HCT116 (cell line): ENCODE measurements at regions not wholly inside any gene's neighbourhood (a gene's known extent, or its start where the extent isn't known, plus 50 kb on each side); places are given as distances from the start of the nearest gene placed in this dataset.

Experiments used
- CEBPB ChIP-seq: IDR thresholded peaks from 2 replicates; pipeline ENCODE4 v1.6.1; 2012; ENCODE audit warnings: low read depth
- ELF1 ChIP-seq: IDR thresholded peaks from 2 replicates; pipeline ENCODE4 v1.6.1; 2012; ENCODE audit warnings: low read depth, borderline replicate concordance
- EZH2 ChIP-seq: fragments of 200-600 bp; sonication (generic); IDR thresholded peaks from 2 replicates; pipeline ENCODE4 v1.6.1; 2017; ENCODE audit warnings: antibody characterized with exemption, mixed run types
- EZH2phosphoT487 ChIP-seq: fragments of 200-600 bp; IDR thresholded peaks from 2 replicates; pipeline ENCODE4 v1.6.1; 2018; ENCODE audit warnings: antibody characterized with exemption, borderline replicate concordance
- RAD21 ChIP-seq: IDR thresholded peaks from 2 replicates; pipeline ENCODE4 v1.6.1; 2012; ENCODE audit warnings: low read depth, mild to moderate bottlenecking
- SIN3A ChIP-seq: IDR thresholded peaks from 2 replicates; pipeline ENCODE4 v1.6.1; 2012; ENCODE audit warnings: low read depth
- SP1 ChIP-seq: IDR thresholded peaks from 2 replicates; pipeline ENCODE4 v1.6.1; 2012; ENCODE audit warnings: low read depth
- SRF ChIP-seq: IDR thresholded peaks from 2 replicates; pipeline ENCODE4 v1.6.1; 2012; ENCODE audit warnings: low read depth
- TCF7L2 ChIP-seq: IDR thresholded peaks from 2 replicates; pipeline ENCODE4 v1.7.0; 2011; ENCODE audit warnings: borderline replicate concordance, inconsistent platforms; ENCODE audit not compliant: insufficient read depth, insufficient read length; ENCODE audit errors: extremely low read depth
- ZFX ChIP-seq: fragments of 450-650 bp; IDR thresholded peaks from 2 replicates; pipeline ENCODE4 v1.6.1; 2017
- TF ChIP-seq, protein P1 (sequence below), 3 experiments: fragments of 200-600 bp in 1 of 3; sonication (generic) in 1 of 3; IDR thresholded peaks in 2 of 3; conservative IDR thresholded peaks in 1 of 3; 2 replicates each; pipeline ENCODE4 v1.5.1; 2012 to 2017; ENCODE audit warnings: low read depth in 2 of 3, low read length in 2 of 3, antibody characterized with exemption in 1 of 3, borderline replicate concordance in 1 of 3, control low read depth in 1 of 3, mild to moderate bottlenecking in 1 of 3, mixed read lengths in 1 of 3, mixed run types in 1 of 3, moderate library complexity in 1 of 3; ENCODE audit not compliant: insufficient read depth in 1 of 3
- TF ChIP-seq, protein P2 (sequence below): IDR thresholded peaks from 2 replicates; pipeline ENCODE4 v1.6.1; 2012; ENCODE audit warnings: low read depth
- TF ChIP-seq, protein P3 (sequence below): IDR thresholded peaks from 2 replicates; pipeline ENCODE4 v1.6.1; 2012

DNA sequence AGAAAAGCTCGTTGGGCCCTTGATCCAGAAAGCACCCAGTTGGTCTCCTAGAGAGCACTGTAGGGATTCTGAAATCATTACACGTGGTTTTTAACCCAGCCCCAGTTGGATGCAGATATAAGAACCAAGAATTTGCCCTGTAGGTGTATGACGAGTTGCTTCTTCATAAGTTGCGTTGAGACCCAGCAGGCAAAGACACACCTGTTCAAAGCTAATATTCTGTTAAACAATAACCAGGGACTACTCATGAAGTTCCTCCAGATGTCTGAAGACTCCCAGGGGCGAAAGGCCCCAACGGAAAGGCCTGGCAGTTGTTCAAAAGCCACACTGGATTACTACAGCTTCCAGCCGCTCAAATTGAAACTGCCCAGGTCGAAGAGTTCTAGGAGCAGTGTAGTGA, 88.6 kb upstream of the HNRNPU start:
- no peak for TF ChIP-seq SP1
- no peak for TF ChIP-seq TCF7L2
- TF ChIP-seq, protein P1, sequence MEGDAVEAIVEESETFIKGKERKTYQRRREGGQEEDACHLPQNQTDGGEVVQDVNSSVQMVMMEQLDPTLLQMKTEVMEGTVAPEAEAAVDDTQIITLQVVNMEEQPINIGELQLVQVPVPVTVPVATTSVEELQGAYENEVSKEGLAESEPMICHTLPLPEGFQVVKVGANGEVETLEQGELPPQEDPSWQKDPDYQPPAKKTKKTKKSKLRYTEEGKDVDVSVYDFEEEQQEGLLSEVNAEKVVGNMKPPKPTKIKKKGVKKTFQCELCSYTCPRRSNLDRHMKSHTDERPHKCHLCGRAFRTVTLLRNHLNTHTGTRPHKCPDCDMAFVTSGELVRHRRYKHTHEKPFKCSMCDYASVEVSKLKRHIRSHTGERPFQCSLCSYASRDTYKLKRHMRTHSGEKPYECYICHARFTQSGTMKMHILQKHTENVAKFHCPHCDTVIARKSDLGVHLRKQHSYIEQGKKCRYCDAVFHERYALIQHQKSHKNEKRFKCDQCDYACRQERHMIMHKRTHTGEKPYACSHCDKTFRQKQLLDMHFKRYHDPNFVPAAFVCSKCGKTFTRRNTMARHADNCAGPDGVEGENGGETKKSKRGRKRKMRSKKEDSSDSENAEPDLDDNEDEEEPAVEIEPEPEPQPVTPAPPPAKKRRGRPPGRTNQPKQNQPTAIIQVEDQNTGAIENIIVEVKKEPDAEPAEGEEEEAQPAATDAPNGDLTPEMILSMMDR (IDR thresholded peaks at IDR 0.05 in 2 of 3, conservative IDR thresholded peaks at IDR 0.05 in 1 of 3; ENCODE audit: borderline replicate concordance in 1 of 3, insufficient read depth in 1 of 3, low read depth in 2 of 3, low read length in 2 of 3) = no peak
- no peak for TF ChIP-seq RAD21
- TF ChIP-seq EZH2 = no peak
- TF ChIP-seq, protein P2, sequence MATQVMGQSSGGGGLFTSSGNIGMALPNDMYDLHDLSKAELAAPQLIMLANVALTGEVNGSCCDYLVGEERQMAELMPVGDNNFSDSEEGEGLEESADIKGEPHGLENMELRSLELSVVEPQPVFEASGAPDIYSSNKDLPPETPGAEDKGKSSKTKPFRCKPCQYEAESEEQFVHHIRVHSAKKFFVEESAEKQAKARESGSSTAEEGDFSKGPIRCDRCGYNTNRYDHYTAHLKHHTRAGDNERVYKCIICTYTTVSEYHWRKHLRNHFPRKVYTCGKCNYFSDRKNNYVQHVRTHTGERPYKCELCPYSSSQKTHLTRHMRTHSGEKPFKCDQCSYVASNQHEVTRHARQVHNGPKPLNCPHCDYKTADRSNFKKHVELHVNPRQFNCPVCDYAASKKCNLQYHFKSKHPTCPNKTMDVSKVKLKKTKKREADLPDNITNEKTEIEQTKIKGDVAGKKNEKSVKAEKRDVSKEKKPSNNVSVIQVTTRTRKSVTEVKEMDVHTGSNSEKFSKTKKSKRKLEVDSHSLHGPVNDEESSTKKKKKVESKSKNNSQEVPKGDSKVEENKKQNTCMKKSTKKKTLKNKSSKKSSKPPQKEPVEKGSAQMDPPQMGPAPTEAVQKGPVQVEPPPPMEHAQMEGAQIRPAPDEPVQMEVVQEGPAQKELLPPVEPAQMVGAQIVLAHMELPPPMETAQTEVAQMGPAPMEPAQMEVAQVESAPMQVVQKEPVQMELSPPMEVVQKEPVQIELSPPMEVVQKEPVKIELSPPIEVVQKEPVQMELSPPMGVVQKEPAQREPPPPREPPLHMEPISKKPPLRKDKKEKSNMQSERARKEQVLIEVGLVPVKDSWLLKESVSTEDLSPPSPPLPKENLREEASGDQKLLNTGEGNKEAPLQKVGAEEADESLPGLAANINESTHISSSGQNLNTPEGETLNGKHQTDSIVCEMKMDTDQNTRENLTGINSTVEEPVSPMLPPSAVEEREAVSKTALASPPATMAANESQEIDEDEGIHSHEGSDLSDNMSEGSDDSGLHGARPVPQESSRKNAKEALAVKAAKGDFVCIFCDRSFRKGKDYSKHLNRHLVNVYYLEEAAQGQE = no peak
- no peak for TF ChIP-seq ELF1
- TF ChIP-seq EZH2phosphoT487 = no peak
- no peak for TF ChIP-seq SIN3A
- no peak for TF ChIP-seq SRF
- TF ChIP-seq CEBPB = no peak
- TF ChIP-seq, protein P3, sequence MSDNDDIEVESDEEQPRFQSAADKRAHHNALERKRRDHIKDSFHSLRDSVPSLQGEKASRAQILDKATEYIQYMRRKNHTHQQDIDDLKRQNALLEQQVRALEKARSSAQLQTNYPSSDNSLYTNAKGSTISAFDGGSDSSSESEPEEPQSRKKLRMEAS = no peak
- TF ChIP-seq ZFX = no peak
